ENCODE measurements at regions not wholly inside any gene's neighbourhood (a gene's known extent, or its start where the extent isn't known, plus 50 kb on each side); places are given as distances from the start of the nearest gene placed in this dataset.

DNA sequence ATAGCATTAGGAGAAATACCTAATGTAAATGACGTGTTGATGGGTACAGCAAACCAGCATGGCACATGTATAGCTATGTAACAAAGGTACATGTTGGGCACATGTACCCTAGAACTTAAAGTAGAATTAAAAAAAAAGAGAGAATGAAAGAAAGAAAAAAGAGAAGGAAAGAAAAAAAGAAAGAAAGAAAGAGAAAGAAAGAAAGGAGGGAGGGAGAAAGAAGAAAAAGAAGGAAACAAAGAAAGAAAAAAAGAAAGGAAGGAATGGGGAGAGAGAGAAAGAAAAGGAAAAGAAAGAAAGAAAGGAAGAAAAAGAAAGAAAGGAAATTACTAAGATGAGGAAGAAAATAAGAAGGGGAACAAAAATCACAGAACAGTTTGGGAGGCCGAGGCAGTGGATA is 925.5 kb downstream of the LRFN5 start:
- 100% methylated on average over 2 of the region's 2 CpGs for WGBS

DNA sequence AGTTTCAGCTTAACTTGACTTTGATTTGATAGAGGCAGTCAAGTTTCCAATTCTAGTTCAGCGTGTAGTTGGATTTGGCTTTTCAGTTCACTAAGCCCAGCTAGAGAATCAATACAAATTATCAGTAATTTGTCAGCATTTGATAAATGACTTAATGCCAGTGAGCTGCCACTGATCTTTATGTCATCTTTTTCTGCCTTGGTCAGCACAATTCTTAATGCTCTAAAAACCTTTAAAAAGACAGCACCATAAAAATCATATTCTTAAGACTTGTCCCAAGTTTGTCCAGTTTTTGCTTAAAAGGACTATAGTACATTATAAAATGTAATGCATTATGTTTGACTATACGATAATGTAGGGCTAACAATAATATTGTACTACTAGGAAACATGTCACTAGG is 920.5 kb downstream of the LRFN5 start:
- H2AK5ac ChIP-seq (ENCODE audit: low read length, severe bottlenecking) = no peak overlapping the region
- no peak overlapping the region for H3K9ac ChIP-seq (ENCODE audit: low read length)
- no peak overlapping the region for H2BK15ac ChIP-seq (ENCODE audit: low read depth, poor library complexity, severe bottlenecking)
- no peak overlapping the region for H2AFZ ChIP-seq (ENCODE audit: low read depth, low read length)
- no peak overlapping the region for H3K4ac ChIP-seq (ENCODE audit: low read depth in 1 of 2, low read length in 2 of 2)
- no peaks in the 10 kb centered on the region for H3K4me1 ChIP-seq (ENCODE audit: control insufficient read depth, insufficient read depth, low read depth, low read length)
- no peaks in the 10 kb centered on the region for H3K27me3 ChIP-seq (ENCODE audit: control insufficient read depth in 1 of 2, insufficient read depth in 1 of 2, low read length in 2 of 2)
- 100% methylated on average over 1 of the region's 2 CpGs for WGBS
- no peak for DNase-seq
- H3K4me2 ChIP-seq (ENCODE audit: low read length, poor library complexity, severe bottlenecking) = no peak overlapping the region
- H2BK5ac ChIP-seq (ENCODE audit: low read depth, low read length, poor library complexity, severe bottlenecking) = no peak overlapping the region
- no peak overlapping the region for H3K18ac ChIP-seq (ENCODE audit: low read depth in 1 of 2, low read length in 2 of 2)
- H4K8ac ChIP-seq (ENCODE audit: low read length) = no peak overlapping the region
- no peak overlapping the region for H2BK120ac ChIP-seq (ENCODE audit: low read depth, low read length)
- no peak overlapping the region for H3K14ac ChIP-seq (ENCODE audit: low read length in 2 of 2)
- H4K91ac ChIP-seq (ENCODE audit: low read length) = no peak overlapping the region
- no peaks in the 10 kb centered on the region for H3K36me3 ChIP-seq (ENCODE audit: control insufficient read depth in 1 of 2, insufficient read depth in 2 of 2, low read depth in 1 of 2, low read length in 2 of 2)
- no peaks in the 10 kb centered on the region for H3K9me3 ChIP-seq (ENCODE audit: control insufficient read depth, low read length)
- no peaks in the 10 kb centered on the region for H3K79me1 ChIP-seq (replicated peaks; ENCODE audit: low read length, poor library complexity, severe bottlenecking)
- H3K27ac ChIP-seq (ENCODE audit: low read length, poor library complexity, severe bottlenecking) = no peak overlapping the region
- H3K23ac ChIP-seq (ENCODE audit: low read length in 2 of 2) = no peak overlapping the region
- H2BK12ac ChIP-seq (ENCODE audit: low read length in 2 of 2) = no peak overlapping the region
- no peak overlapping the region for H3K4me3 ChIP-seq (ENCODE audit: insufficient read depth in 1 of 2, low read depth in 1 of 2, low read length in 2 of 2)

More for the DNA sequence above, 925.5 kb downstream of the LRFN5 start:
- no peaks in the 10 kb centered on the region for H3K4me1 ChIP-seq (ENCODE audit: control insufficient read depth, insufficient read depth, low read depth, low read length)
- no peak overlapping the region for H3K9ac ChIP-seq (ENCODE audit: low read length)
- no peak overlapping the region for H3K4ac ChIP-seq (ENCODE audit: low read depth in 1 of 2, low read length in 2 of 2)
- no peak overlapping the region for H3K14ac ChIP-seq (ENCODE audit: low read length in 2 of 2)
- no peak overlapping the region for H2AK5ac ChIP-seq (ENCODE audit: low read length, severe bottlenecking)
- H2BK5ac ChIP-seq (ENCODE audit: low read depth, low read length, poor library complexity, severe bottlenecking) = no peak overlapping the region
- no peak overlapping the region for H2BK12ac ChIP-seq (ENCODE audit: low read length in 2 of 2)
- H2BK120ac ChIP-seq (ENCODE audit: low read depth, low read length) = no peak overlapping the region
- H3K18ac ChIP-seq (ENCODE audit: low read depth in 1 of 2, low read length in 2 of 2) = no peak overlapping the region
- no peak overlapping the region for H3K4me3 ChIP-seq (ENCODE audit: insufficient read depth in 1 of 2, low read depth in 1 of 2, low read length in 2 of 2)
- no peak for DNase-seq
- no peak overlapping the region for H3K27ac ChIP-seq (ENCODE audit: low read length, poor library complexity, severe bottlenecking)
- no peaks in the 10 kb centered on the region for H3K36me3 ChIP-seq (ENCODE audit: control insufficient read depth in 1 of 2, insufficient read depth in 2 of 2, low read depth in 1 of 2, low read length in 2 of 2)
- H4K91ac ChIP-seq (ENCODE audit: low read length) = no peak overlapping the region
- no peaks in the 10 kb centered on the region for H3K27me3 ChIP-seq (ENCODE audit: control insufficient read depth in 1 of 2, insufficient read depth in 1 of 2, low read length in 2 of 2)
- peak overlapping the region; percentile 14 for H2AFZ ChIP-seq (ENCODE audit: low read depth, low read length)
- no peak overlapping the region for H3K4me2 ChIP-seq (ENCODE audit: low read length, poor library complexity, severe bottlenecking)
- no peak overlapping the region for H3K23ac ChIP-seq (ENCODE audit: low read length in 2 of 2)
- H4K8ac ChIP-seq (ENCODE audit: low read length) = no peak overlapping the region
- H3K9me3 ChIP-seq (ENCODE audit: control insufficient read depth, low read length) = no peaks in the 10 kb centered on the region
- no peak overlapping the region for H2BK15ac ChIP-seq (ENCODE audit: low read depth, poor library complexity, severe bottlenecking)
- no peaks in the 10 kb centered on the region for H3K79me1 ChIP-seq (replicated peaks; ENCODE audit: low read length, poor library complexity, severe bottlenecking)

GRCh38 chr14:42523666-42524065 is 917.0 kb downstream of the LRFN5 start:
- Histone ChIP-seq H3K36me3 (ENCODE audit: control insufficient read depth in 1 of 2, insufficient read depth in 2 of 2, low read depth in 1 of 2, low read length in 2 of 2) (no peaks in the 10 kb centered on the region), H2AK5ac (ENCODE audit: low read length, severe bottlenecking) (no peak overlapping the region), H3K9ac (ENCODE audit: low read length) (no peak overlapping the region), H3K23ac (ENCODE audit: low read length in 2 of 2) (no peak overlapping the region), H3K4me1 (ENCODE audit: control insufficient read depth, insufficient read depth, low read depth, low read length) (no peaks in the 10 kb centered on the region), H2BK120ac (ENCODE audit: low read depth, low read length) (no peak overlapping the region), H3K27me3 (ENCODE audit: control insufficient read depth in 1 of 2, insufficient read depth in 1 of 2, low read length in 2 of 2) (no peaks in the 10 kb centered on the region), H3K4me3 (ENCODE audit: insufficient read depth in 1 of 2, low read depth in 1 of 2, low read length in 2 of 2) (no peak overlapping the region), H4K91ac (ENCODE audit: low read length) (no peak overlapping the region), H2AFZ (ENCODE audit: low read depth, low read length) (no peak overlapping the region), H3K18ac (ENCODE audit: low read depth in 1 of 2, low read length in 2 of 2) (no peak overlapping the region), H3K79me1 (replicated peaks; ENCODE audit: low read length, poor library complexity, severe bottlenecking) (no peaks in the 10 kb centered on the region), H3K27ac (ENCODE audit: low read length, poor library complexity, severe bottlenecking) (no peak overlapping the region), H3K4me2 (ENCODE audit: low read length, poor library complexity, severe bottlenecking) (no peak overlapping the region), H3K14ac (ENCODE audit: low read length in 2 of 2) (no peak overlapping the region), H4K8ac (ENCODE audit: low read length) (no peak overlapping the region), H2BK12ac (ENCODE audit: low read length in 2 of 2) (no peak overlapping the region), H2BK15ac (ENCODE audit: low read depth, poor library complexity, severe bottlenecking) (no peak overlapping the region), H3K4ac (ENCODE audit: low read depth in 1 of 2, low read length in 2 of 2) (no peak overlapping the region), H2BK5ac (ENCODE audit: low read depth, low read length, poor library complexity, severe bottlenecking) (no peak overlapping the region), H3K9me3 (ENCODE audit: control insufficient read depth, low read length) (no peaks in the 10 kb centered on the region)
- DNase-seq = peak; percentile 30
- WGBS = 85% methylated on average over 2 of the region's 2 CpGs

- Histone ChIP-seq H3K27me3 (ENCODE audit: control insufficient read depth in 1 of 2, insufficient read depth in 1 of 2, low read length in 2 of 2) (no peaks in the 10 kb centered on the region), H3K23ac (ENCODE audit: low read length in 2 of 2) (no peak overlapping the region), H2BK15ac (ENCODE audit: low read depth, poor library complexity, severe bottlenecking) (no peak overlapping the region), H3K27ac (ENCODE audit: low read length, poor library complexity, severe bottlenecking) (no peak overlapping the region), H3K4me3 (ENCODE audit: insufficient read depth in 1 of 2, low read depth in 1 of 2, low read length in 2 of 2) (no peak overlapping the region), H3K9me3 (ENCODE audit: control insufficient read depth, low read length) (no peaks in the 10 kb centered on the region), H3K14ac (ENCODE audit: low read length in 2 of 2) (no peak overlapping the region), H3K36me3 (ENCODE audit: control insufficient read depth in 1 of 2, insufficient read depth in 2 of 2, low read depth in 1 of 2, low read length in 2 of 2) (no peaks in the 10 kb centered on the region), H4K91ac (ENCODE audit: low read length) (no peak overlapping the region), H3K4me1 (ENCODE audit: control insufficient read depth, insufficient read depth, low read depth, low read length) (no peaks in the 10 kb centered on the region), H3K79me1 (replicated peaks; ENCODE audit: low read length, poor library complexity, severe bottlenecking) (no peaks in the 10 kb centered on the region), H3K18ac (ENCODE audit: low read depth in 1 of 2, low read length in 2 of 2) (no peak overlapping the region), H3K4me2 (ENCODE audit: low read length, poor library complexity, severe bottlenecking) (no peak overlapping the region), H4K8ac (ENCODE audit: low read length) (no peak overlapping the region), H3K9ac (ENCODE audit: low read length) (no peak overlapping the region), H2AFZ (ENCODE audit: low read depth, low read length) (no peak overlapping the region), H3K4ac (ENCODE audit: low read depth in 1 of 2, low read length in 2 of 2) (no peak overlapping the region), H2BK120ac (ENCODE audit: low read depth, low read length) (no peak overlapping the region), H2BK12ac (ENCODE audit: low read length in 2 of 2) (no peak overlapping the region), H2BK5ac (ENCODE audit: low read depth, low read length, poor library complexity, severe bottlenecking) (no peak overlapping the region), H2AK5ac (ENCODE audit: low read length, severe bottlenecking) (no peak overlapping the region)
- no peak for DNase-seq
- 86% methylated on average over 2 of the region's 2 CpGs for WGBS
These were observed 911.3 kb downstream of the LRFN5 start for GRCh38 chr14:42517806-42518500.

Data from mesenchymal stem cell (in vitro differentiated cells and primary cell).